ENCODE measurements at regions not wholly inside any gene's neighbourhood (a gene's known extent, or its start where the extent isn't known, plus 50 kb on each side); places are given as distances from the start of the nearest gene placed in this dataset.

- H3K27me3 ChIP-seq (ENCODE audit: insufficient read depth, low read length, poor library complexity, severe bottlenecking) = no peaks in the 10 kb centered on the region
- H2AFZ ChIP-seq (ENCODE audit: low read length) = no peak overlapping the region
- no peaks in the 10 kb centered on the region for H3K79me2 ChIP-seq (ENCODE audit: insufficient read depth, low read length)
- H3K36me3 ChIP-seq (ENCODE audit: insufficient read depth, low read length) = no peaks in the 10 kb centered on the region
- H3K9ac ChIP-seq (ENCODE audit: low read depth, low read length, poor library complexity, severe bottlenecking) = no peak overlapping the region
- peaks cover 13% of the 10 kb centered on the region for H3K4me1 ChIP-seq (ENCODE audit: insufficient read depth, low read length, poor library complexity, severe bottlenecking)
- H3F3A ChIP-seq (ENCODE audit: low read depth) = no peaks in the 10 kb centered on the region
- H3K9me3 ChIP-seq (ENCODE audit: insufficient read depth, low read depth, low read length) = no peaks in the 10 kb centered on the region
- no peak overlapping the region for H3K4me3 ChIP-seq (ENCODE audit: low read length, poor library complexity, severe bottlenecking)
- H4K20me1 ChIP-seq (ENCODE audit: insufficient read depth, low read length, poor library complexity, severe bottlenecking) = no peaks in the 10 kb centered on the region
- no peak overlapping the region for H3K4me2 ChIP-seq (ENCODE audit: low read depth, low read length, poor library complexity, severe bottlenecking)
- no peaks in the 10 kb centered on the region for H3K9me2 ChIP-seq (replicated peaks; ENCODE audit: low read depth, low read length)
- TF ChIP-seq CTCF (conservative IDR thresholded peaks at IDR 0.05; ENCODE audit: low read length) = peak; percentile 59
- TF ChIP-seq EZH2phosphoT487 (IDR thresholded peaks at IDR 0.05; ENCODE audit: borderline replicate concordance) = no peak
These were observed 201.0 kb upstream of the RXFP2 start for GRCh38 chr13:31538067-31539042.

DNA sequence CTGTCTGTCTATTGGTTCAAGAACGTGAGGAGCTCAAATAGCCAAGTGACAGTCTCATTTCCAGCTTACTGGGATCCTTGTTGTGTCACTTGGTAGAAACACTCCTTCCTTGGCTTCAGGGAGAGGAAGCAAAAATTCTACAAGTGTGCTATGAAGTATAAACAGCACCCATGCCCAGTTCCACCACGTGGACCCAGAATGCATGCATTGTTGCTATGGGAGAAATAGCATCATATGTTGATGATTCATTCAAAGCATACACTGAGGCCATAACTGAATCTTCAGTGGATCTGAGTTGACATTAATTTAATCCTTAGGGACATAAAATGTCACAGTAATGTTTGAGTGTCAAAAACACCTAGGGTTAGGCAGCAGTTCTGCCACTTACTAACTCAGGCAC lies 199.0 kb upstream of the RXFP2 start:
- TF ChIP-seq CTCF (conservative IDR thresholded peaks at IDR 0.05; ENCODE audit: low read length) (no peak), EZH2phosphoT487 (IDR thresholded peaks at IDR 0.05; ENCODE audit: borderline replicate concordance) (no peak)
- Histone ChIP-seq H3K4me2 (ENCODE audit: low read depth, low read length, poor library complexity, severe bottlenecking) (no peak overlapping the region), H3K4me3 (ENCODE audit: low read length, poor library complexity, severe bottlenecking) (no peak overlapping the region), H4K20me1 (ENCODE audit: insufficient read depth, low read length, poor library complexity, severe bottlenecking) (no peaks in the 10 kb centered on the region), H3F3A (ENCODE audit: low read depth) (0 out of 2 replicates have a peak, but pooled peaks cover 4% of the 10 kb centered on the region), H3K36me3 (ENCODE audit: insufficient read depth, low read length) (no peaks in the 10 kb centered on the region), H2AFZ (ENCODE audit: low read length) (0 out of 2 replicates have a peak overlapping the region, but pooled peaks have one; percentile 5), H3K9me3 (ENCODE audit: insufficient read depth, low read depth, low read length) (no peaks in the 10 kb centered on the region), H3K9me2 (replicated peaks; ENCODE audit: low read depth, low read length) (no peaks in the 10 kb centered on the region), H3K9ac (ENCODE audit: low read depth, low read length, poor library complexity, severe bottlenecking) (no peak overlapping the region), H3K27me3 (ENCODE audit: insufficient read depth, low read length, poor library complexity, severe bottlenecking) (no peaks in the 10 kb centered on the region), H3K79me2 (ENCODE audit: insufficient read depth, low read length) (no peaks in the 10 kb centered on the region), H3K4me1 (ENCODE audit: insufficient read depth, low read length, poor library complexity, severe bottlenecking) (peaks cover 16% of the 10 kb centered on the region)

- H3K9me3 ChIP-seq (ENCODE audit: insufficient read depth, low read depth, low read length) = no peaks in the 10 kb centered on the region
- H3K9ac ChIP-seq (ENCODE audit: low read depth, low read length, poor library complexity, severe bottlenecking) = no peak overlapping the region
- no peak overlapping the region for H3K4me2 ChIP-seq (ENCODE audit: low read depth, low read length, poor library complexity, severe bottlenecking)
- 0 out of 2 replicates have a peak, but pooled peaks cover 4% of the 10 kb centered on the region for H3F3A ChIP-seq (ENCODE audit: low read depth)
- peaks cover 3% of the 10 kb centered on the region for H3K4me1 ChIP-seq (ENCODE audit: insufficient read depth, low read length, poor library complexity, severe bottlenecking)
- H3K9me2 ChIP-seq (replicated peaks; ENCODE audit: low read depth, low read length) = no peaks in the 10 kb centered on the region
- H4K20me1 ChIP-seq (ENCODE audit: insufficient read depth, low read length, poor library complexity, severe bottlenecking) = no peaks in the 10 kb centered on the region
- no peaks in the 10 kb centered on the region for H3K79me2 ChIP-seq (ENCODE audit: insufficient read depth, low read length)
- no peak overlapping the region for H2AFZ ChIP-seq (ENCODE audit: low read length)
- TF ChIP-seq EZH2phosphoT487 (IDR thresholded peaks at IDR 0.05; ENCODE audit: borderline replicate concordance) (no peak), CTCF (conservative IDR thresholded peaks at IDR 0.05; ENCODE audit: low read length) (no peak)
- H3K27me3 ChIP-seq (ENCODE audit: insufficient read depth, low read length, poor library complexity, severe bottlenecking) = no peaks in the 10 kb centered on the region
- H3K4me3 ChIP-seq (ENCODE audit: low read length, poor library complexity, severe bottlenecking) = no peak overlapping the region
- no peaks in the 10 kb centered on the region for H3K36me3 ChIP-seq (ENCODE audit: insufficient read depth, low read length)
These were observed 196.1 kb upstream of the RXFP2 start for GRCh38 chr13:31543190-31543589.

Data from Loucy (cell line).